HS-27A (cell line): ENCODE measurements at regions not wholly inside any gene's neighbourhood (a gene's known extent, or its start where the extent isn't known, plus 50 kb on each side); places are given as distances from the start of the nearest gene placed in this dataset.
"Not testable (repeated sequence)": the region's sequence is repeated elsewhere in the genome, so short reads cannot be mapped to it uniquely, and the experiment has no call there.

ENCODE experiments used
- DNase-seq: peaks from one replicate; pipeline ENCODE4 v3.0.0-alpha.2; 2012; ENCODE audit warnings: low read depth, missing footprints

DNA sequence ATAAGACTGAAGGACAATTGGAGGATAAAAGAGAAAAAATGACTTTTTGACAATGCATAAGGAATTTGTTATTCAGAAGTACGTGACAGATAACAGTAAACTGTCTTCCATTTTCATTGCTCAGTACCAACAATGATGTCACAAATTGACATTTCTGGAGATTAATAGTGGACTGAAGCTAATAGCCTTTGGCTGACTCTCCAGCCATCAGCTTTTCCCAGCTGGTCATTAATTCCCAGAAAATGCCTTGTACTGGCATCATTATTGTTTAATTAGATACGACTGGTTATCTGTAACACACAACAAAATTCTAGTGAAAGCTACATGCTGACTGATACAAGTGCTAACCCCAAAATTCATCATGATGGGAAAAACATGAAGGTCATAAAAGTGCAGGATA is 147.9 kb upstream of the FGF13 start:
- DNase-seq, result no peak

DNA sequence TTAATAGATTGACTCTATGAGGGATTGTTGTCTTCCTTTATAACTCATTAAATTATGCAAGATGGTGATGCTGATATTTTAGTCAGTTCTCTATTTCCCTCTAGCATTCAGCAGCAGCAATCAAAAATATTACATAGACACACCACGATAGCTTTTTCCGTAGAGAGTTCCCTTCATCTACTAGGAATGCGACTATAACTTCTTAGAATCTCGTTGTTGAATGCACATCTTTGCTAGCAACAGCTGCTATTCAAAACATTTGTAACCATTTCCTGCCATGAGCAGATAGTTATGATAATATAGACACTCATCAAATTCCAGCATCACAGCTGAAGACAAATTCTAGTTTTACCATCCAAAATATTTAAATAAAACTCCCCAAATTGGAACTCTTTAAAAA is 147.4 kb upstream of the FGF13 start:
- no peak for DNase-seq

DNA sequence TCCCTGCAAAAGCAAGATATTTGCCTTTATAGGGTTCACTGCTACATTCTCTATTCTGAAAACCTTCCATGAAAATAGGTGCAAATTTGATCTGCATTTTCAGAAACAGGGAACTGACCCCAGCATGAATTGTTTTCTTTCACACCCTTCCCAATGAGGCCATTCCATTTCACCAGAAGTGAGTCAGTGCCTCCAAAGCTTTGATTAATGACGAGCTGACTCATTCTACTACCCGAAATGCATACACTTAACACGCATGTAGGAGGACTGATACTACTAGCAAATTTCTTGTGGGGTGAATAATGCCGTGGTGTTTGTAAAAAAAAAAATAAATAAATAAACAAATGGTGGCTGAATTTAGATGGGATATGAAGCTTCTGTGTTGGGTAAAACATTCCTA is 146.9 kb upstream of the FGF13 start:
- DNase-seq, result no peak

DNA sequence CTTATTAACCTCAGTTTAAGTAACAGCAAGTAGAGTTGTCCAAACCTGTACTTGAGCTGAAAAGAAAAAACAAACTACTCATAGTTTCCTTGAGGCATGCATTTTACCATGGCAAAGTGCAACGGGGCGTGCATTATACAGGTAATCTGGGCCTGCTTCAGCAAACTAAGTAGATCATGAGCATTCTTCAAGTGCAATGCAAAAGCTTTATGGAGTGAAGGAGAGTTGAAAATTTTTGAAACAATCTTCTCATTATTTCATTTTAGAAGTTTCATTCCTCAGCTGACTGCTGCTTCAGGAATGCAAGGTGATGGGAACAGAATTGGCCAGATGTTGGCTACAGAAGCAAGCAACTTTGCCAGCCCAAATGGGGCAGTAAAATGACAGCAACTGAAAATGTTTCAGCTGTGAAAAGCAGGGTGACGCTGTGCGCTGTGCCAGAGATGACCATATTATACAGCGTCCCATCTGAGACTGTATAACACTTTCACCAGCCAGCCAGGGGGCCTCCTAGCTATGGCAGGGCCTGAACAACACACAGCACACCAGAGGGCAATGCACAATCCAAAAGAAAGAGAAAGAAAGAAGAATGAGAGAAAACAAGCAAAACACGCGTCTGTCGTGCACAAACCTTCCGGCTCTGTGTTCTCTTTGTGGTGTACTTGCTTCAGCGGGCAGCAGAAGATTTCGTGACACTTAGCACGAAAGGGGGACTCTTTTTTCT is 145.5 kb upstream of the FGF13 start:
- no peak for DNase-seq

DNA sequence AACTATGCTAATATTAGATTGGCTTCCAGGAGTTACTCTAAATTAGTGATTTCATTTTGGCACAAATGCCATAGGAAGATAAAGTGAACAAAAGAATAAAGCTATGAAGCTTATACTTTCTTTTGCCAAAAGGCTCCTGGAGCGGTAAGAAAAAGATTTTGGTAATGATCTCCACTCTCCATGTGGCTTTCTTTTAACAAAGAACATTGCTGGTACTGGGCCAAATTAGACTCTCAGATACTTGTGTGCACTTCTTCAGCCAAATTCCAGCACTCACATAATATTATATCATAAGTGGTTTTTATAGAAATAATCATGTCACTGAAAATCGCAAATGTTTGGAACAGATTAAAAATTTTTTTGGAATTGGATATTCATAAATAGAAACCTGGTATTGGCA is 142.4 kb upstream of the FGF13 start:
- no peak for DNase-seq

DNA sequence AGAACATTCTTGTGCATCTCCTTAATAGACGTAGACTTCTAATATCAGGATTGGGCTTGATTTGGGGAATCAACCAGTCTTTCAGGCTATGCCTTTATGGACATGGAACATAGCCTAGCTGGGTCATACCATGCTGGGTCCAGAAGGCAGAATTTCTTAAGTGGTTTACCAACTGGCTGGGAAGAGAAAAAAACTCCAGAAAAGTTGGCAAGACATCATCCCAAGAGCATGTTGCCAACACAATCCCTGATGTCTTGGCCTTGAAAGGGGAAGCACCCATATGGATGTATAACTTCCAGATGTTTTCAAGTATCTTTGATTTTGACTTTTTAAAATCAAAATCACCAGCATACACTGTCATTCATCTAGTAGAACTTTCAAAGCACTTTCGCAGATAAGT is 138.0 kb upstream of the FGF13 start:
- DNase-seq, result no peak

DNA sequence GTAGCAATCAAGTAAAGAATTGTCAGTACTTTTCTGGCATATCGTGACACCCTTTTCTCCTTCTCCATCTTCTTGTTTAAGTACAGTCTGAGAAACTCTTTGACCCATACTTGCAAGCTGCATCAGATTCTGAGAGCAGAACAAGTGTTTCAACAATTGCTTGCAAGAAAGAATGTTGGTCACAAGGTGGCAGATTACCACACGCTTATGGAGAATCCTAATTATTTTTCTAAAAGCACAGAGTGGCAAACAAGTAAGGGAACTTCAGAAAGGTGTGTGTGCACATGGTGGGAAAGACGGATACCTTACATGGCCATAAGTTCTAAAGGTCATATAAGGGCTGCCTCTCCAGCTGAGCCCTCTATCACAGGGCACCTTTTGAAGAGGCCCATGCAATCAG is 136.4 kb upstream of the FGF13 start:
- DNase-seq, result no peak

DNA sequence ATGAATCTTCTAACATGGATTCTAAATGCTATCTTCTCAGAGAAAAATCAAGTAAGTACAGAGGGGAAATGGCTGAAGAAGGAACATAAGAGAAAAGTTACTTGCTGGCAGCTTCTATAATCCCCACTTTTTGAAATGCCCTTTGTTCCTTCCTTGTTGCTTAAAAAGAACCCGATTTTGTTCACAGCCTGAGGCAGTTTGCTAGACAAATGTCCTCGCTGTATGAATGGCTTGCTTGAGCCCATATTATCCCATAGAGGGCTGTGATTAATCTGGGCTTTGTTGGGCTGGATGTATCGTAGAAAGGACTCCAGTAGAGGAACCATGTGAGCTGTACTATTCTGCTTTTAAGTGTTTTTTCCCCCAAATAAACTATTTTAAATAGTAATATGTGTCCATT is 134.3 kb upstream of the FGF13 start:
- no peak for DNase-seq

DNA sequence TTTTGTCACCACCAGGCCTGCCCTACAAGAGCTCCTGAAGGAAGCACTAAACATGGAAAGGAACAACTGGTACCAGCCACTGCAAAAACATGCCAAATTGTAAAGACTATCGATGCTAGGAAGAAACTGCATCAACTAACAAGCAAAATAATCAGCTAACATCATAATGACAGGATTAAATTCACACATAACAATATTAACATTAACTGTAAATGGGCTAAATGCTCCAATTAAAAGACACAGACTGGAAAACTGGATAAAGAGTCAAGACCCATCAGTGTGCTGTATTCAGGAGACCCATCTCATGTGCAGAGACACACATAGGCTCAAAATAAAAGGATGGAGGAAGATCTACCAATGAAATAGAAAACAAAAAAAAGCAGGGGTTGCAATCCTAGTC is 95.9 kb upstream of the FGF13 start:
- not testable (repeated sequence) for DNase-seq

DNA sequence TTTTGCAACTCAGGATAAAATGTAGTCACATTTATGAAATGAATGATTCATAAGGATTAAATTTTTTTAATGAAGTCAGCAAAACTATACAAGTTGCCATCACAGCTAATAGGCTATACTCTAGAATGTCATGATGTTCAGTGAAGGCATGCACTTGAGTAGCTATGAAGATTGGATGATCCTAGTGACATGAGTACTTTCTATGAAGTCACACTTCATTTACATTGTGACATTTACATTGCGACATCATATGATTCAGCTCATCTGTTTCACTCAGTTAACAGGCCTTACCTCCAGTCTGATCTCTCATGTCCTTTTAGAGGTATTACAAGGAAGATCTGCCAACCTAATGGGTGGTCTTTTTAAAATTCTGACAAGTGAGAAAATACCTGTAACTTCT is 82.7 kb upstream of the FGF13 start:
- DNase-seq, result no peak

DNA sequence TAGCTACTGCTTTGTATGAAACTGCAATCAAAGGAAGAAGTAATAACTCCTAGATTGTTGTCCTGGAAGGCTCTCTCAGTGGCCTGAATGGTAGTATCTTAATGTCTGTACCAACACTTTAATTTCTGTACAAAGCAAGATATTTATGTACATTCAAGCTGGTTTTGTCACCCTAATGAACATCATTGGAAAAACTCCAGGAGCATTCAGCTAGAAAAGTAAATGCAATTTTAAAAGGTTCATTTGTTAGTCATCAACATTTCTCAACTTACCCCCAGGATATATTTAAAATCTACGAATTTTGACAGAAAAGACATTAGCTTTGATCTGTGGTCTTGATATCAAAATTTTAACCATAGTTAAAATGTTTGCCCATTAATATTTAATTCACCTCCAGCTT is 80.0 kb upstream of the FGF13 start:
- DNase-seq, result no peak

DNA sequence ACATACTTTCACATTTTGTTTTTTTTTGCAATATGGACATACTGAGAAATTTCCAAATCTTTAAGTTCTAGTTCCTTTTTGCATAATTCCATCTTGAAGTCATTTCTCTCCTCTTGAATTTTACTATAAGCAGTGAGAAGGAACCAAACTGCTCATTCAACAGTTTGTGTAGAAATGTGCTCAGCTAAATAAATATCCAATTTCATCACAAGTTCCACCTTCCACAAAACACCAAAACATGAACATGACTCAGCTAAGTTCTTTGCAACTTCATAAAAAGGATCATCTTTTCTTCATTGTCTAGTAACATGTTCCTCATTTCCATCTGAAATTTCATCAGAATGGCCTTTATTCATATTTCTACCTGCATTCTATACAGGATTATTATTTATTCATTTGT is 77.3 kb upstream of the FGF13 start:
- DNase-seq, result no peak

DNA sequence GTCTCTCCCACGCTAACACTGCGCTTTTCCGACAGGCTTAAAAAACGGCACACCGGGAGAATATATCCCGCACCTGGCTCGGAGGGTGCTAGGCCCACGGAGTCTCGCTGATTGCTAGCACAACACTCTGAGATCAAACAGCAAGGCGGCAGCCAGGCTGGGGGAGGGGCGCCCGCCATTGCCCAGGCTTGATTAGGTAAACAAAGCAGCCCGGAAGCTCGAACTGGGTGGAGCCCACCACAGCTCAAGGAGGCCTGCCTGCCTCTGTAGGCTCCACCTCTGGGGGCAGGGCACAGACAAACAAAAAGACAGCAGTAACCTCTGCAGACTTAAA is 67.0 kb upstream of the FGF13 start:
- DNase-seq, result not testable (repeated sequence)

DNA sequence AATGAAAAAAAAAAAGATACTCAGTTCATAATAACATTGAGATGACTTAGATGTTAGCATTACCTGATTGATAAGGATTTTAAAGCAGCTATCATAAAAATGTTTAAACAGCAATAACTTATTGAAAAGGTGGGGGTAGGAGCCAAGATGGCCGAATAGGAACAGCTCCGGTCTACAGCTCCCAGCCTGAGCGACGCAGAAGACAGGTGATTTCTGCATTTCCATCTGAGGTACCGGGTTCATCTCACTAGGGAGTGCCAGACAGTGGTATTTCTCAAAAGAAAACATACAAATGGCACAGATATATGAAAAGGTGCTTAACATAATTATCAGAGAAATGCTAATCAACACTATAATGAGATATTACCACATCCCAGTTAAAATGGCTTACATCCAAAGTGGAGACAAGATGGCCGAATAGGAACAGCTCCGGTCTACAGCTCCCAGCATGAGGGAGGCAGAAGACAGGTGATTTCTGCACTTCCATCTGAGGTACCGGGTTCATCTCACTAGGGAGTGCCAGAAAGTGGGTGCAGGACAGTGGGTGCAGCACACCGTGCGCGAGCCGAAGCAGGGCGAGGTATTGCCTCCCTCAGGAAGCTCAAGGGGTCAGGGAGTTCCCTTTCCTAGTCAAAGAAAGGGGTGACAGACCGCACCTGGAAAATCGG is 66.5 kb upstream of the FGF13 start:
- DNase-seq, result not testable (repeated sequence)

DNA sequence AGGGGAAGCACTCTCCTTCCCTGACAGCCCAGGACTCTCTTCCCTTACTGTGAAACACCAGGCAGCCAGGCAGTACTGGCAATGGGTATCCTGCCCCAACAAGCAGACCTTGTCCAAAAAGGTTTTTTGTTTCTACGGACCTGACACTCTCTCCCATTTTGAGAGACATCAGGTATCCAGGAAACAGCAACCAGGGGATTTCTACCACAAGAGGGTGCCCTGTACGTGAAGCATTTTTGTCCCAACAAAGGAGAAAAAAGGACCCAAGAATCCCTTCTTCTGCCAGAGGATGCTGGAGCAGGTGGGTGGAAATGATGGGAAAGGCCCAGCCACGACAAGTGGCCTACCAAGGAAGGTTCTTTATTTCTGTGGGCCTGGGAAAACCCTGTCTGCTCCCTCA is 65.7 kb upstream of the FGF13 start:
- DNase-seq, result no peak

DNA sequence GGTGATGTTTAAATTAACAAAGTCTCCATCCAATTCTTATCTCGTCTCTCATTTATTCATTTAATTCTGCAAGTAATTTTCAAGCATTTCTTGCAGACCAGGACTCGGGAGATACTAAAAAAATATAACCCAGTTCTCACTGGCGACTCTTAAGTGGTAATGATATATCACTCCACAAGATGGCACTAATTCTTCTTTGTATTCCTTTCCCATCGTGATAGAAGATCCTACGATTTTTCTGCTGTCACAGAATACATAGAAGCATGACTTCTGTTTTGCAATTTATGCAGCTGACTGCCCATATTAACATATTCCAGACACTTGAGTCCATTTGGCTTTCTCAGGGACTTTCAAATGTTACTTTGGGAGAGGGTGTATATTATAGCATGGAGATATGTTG is 64.0 kb upstream of the FGF13 start:
- peak; percentile 0 for DNase-seq

DNA sequence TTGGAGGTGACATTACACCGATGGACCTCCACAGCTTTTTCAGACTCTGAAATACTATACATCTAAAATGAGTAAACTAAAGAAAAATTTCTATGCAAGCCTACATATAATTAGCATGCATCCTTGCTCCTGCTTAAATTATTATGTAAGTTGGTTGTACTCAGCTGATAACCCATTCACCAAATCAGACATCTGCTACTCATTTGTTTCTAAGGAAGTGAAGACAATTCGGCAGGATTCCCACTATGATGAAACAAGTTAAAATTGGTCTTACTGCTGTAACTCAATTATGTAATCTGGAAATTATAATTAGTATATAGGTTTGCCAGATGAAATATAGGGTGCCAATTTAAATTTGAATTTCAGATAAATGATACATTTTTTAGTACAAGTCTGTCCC is 59.5 kb upstream of the FGF13 start:
- DNase-seq, result no peak

DNA sequence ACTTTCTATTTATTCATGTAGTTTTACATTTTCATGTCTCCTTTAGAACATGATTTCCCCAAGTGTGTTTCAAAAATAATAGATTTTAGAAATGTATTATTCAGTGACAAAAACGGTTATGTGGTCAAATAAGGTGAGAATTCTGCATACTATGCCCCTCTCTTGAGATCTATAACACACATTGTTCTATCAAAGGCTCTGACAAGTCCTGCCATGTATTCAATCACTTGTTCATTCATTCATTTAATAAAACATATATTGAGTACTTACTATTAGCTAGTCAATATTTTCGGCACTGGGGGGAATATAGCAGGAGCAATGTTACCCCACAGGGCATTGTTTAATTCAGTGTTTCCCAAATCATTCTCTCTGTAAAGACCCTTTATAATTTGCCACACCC is 58.4 kb upstream of the FGF13 start:
- no peak for DNase-seq

DNA sequence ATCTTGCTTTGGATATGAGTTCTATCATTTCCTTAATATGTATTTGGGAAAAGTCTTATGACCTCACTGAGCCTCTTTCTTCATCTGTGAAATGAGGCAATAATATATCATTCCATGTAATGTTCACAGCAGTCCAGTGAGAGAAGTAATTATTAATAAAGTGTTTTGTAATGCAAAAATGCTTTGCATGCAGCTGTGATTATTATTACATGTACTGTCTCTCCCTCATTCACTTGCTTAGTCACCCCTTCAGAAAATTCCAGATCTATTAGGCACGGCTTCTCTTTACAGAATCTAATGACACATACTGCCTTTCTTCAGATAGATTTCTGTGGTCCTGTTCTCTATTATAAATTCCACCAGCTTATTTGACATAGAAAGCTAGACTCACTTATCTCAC is 53.5 kb upstream of the FGF13 start:
- no peak for DNase-seq

DNA sequence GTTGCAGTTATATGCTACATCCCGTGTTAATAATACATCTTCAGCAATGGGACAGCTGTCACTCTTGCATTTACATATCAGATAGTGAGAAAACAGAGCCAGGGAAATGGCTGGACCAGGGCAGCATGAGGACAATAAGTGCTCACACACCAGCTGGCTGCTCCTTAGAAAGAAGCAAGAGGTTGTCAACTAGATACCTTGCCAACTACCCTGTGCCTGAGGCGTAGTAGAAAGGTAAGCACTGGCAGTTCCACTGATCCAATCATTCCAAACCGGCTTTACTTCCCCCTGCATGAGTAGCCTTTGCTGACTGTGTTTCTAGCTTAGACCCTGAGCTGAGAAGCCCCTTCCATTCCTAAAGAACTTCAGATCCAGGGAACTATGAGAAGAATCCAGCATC is 52.2 kb upstream of the FGF13 start:
- no peak for DNase-seq

DNA sequence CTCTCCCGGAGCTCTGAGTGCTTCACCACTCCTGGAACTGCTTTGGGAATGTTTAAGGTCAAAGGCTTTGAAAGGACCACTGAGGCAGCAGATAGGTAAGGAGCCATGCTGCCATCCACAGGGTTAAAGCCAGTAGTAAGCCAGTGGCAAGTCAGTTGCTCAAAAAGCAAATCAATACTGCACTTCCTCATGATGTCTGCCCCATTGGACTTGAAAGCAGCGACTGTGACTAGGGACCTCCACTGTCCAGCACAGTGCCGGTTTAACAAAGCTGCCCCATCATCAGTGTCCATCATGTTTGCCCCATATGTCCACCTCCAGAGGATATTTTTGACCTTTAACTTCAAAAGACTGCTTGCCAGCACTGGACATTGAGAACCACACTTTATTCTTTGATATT is 49.9 kb upstream of the FGF13 start:
- no peak for DNase-seq
